GM23338 (cell line): ENCODE measurements at regions not wholly inside any gene's neighbourhood (a gene's known extent, or its start where the extent isn't known, plus 50 kb on each side); places are given as distances from the start of the nearest gene placed in this dataset.
A peak's percentile ranks its signal among the peaks of the same experiment; 100 is the strongest.

Experiments
- ATAC-seq: fragments of 200-7000 bp; cut with Tn5 transposase; 3 replicates; pipeline ENCODE4 v1.9.1; 2020
- DNase-seq: peaks from one replicate; pipeline ENCODE4 v3.0.0-alpha.2; 2015; ENCODE audit warnings: low spot score
- H2AFZ ChIP-seq: fragments of 200-600 bp; sonication (generic); 2 replicates; pipeline ENCODE4 v1.8.0; 2016; ENCODE audit warnings: antibody characterized with exemption, mild to moderate bottlenecking, moderate library complexity
- H3F3A ChIP-seq: fragments of 200-600 bp; sonication (generic); replicated peaks from 2 replicates; pipeline ENCODE4 v1.8.0; 2017; ENCODE audit warnings: antibody characterized with exemption, mixed run types, low read depth
- H3K27ac ChIP-seq: fragments of 200-600 bp; sonication (generic); 2 replicates; pipeline ENCODE4 v1.6.1; 2016; ENCODE audit warnings: low read depth
- H3K27me3 ChIP-seq: fragments of 200-600 bp; sonication (generic); 2 replicates; pipeline ENCODE4 v1.8.0; 2016; ENCODE audit warnings: mild to moderate bottlenecking, mixed run types, moderate library complexity; ENCODE audit not compliant: insufficient read depth
- H3K36me3 ChIP-seq: fragments of 200-600 bp; sonication (generic); 2 replicates; pipeline ENCODE4 v1.8.0; 2016; ENCODE audit warnings: mild to moderate bottlenecking; ENCODE audit not compliant: insufficient read depth
- H3K4me1 ChIP-seq: fragments of 200-600 bp; sonication (generic); 2 replicates; pipeline ENCODE4 v1.8.0; 2016; ENCODE audit warnings: mild to moderate bottlenecking, moderate library complexity; ENCODE audit not compliant: insufficient read depth
- H3K4me2 ChIP-seq: fragments of 200-600 bp; sonication (generic); 2 replicates; pipeline ENCODE4 v1.7.1; 2017; ENCODE audit warnings: mixed run types
- H3K4me3 ChIP-seq: fragments of 200-600 bp; sonication (generic); 2 replicates; pipeline ENCODE4 v1.6.1; 2016; ENCODE audit warnings: mixed run types
- H3K79me2 ChIP-seq: fragments of 200-600 bp; sonication (generic); replicated peaks from 2 replicates; pipeline ENCODE4 v1.8.0; 2017; ENCODE audit warnings: mild to moderate bottlenecking; ENCODE audit not compliant: insufficient read depth
- H3K9me2 ChIP-seq: fragments of 200-600 bp; sonication (generic); 2 replicates; pipeline ENCODE4 v1.8.0; 2017; ENCODE audit not compliant: insufficient read depth
- H4K20me1 ChIP-seq: fragments of 200-600 bp; sonication (generic); replicated peaks from 2 replicates; pipeline ENCODE4 v1.8.0; 2017; ENCODE audit warnings: mild to moderate bottlenecking; ENCODE audit not compliant: insufficient read depth
- H3K27ac Mint-ChIP-seq: 2 replicates; pipeline ENCODE4 v1.8.0; 2020; ENCODE audit warnings: inconsistent platforms, mild to moderate bottlenecking, moderate library complexity, mixed read lengths
- H3K27me3 Mint-ChIP-seq: 3 replicates; pipeline ENCODE4 v1.8.0; 2022; ENCODE audit warnings: low read depth, mild to moderate bottlenecking, moderate library complexity, mixed read lengths, inconsistent platforms; ENCODE audit not compliant: insufficient read depth, poor library complexity
- H3K36me3 Mint-ChIP-seq: 3 replicates; pipeline ENCODE4 v1.8.0; 2021; ENCODE audit warnings: low read depth, mild to moderate bottlenecking, inconsistent platforms, moderate library complexity, mixed read lengths
- H3K4me1 Mint-ChIP-seq: 3 replicates; pipeline ENCODE4 v1.8.0; 2020; ENCODE audit warnings: mild to moderate bottlenecking, inconsistent platforms, mixed read lengths
- H3K4me3 Mint-ChIP-seq: 3 replicates; pipeline ENCODE4 v1.8.0; 2021; ENCODE audit warnings: moderate library complexity, mild to moderate bottlenecking, inconsistent platforms, mixed read lengths
- H3K9me3 Mint-ChIP-seq: 3 replicates; pipeline ENCODE4 v1.8.0; 2020; ENCODE audit warnings: moderate library complexity, mild to moderate bottlenecking, inconsistent platforms, mixed read lengths
- CREB1 ChIP-seq: fragments of 250-450 bp; sonication (Bioruptor Pico); IDR thresholded peaks from 2 replicates; pipeline ENCODE4 v1.5.0; 2020; ENCODE audit warnings: low read depth, mild to moderate bottlenecking, moderate library complexity
- EZH2 ChIP-seq: fragments of 200-600 bp; sonication (generic); IDR thresholded peaks from one replicate; pipeline ENCODE4 v1.8.0; 2017; ENCODE audit warnings: antibody characterized with exemption, mild to moderate bottlenecking, low read depth; ENCODE audit not compliant: unreplicated experiment
- JUNB ChIP-seq: IDR thresholded peaks from one replicate; pipeline ENCODE4 v1.6.1; 2016; ENCODE audit warnings: antibody characterized with exemption; ENCODE audit not compliant: unreplicated experiment
- NANOG ChIP-seq: IDR thresholded peaks from 2 replicates; pipeline ENCODE4 v1.6.1; 2016; ENCODE audit warnings: antibody characterized with exemption, borderline replicate concordance
- REST ChIP-seq: IDR thresholded peaks from one replicate; pipeline ENCODE4 v1.6.1; 2018; ENCODE audit warnings: antibody characterized with exemption; ENCODE audit not compliant: unreplicated experiment
- STAT1 ChIP-seq: IDR thresholded peaks from one replicate; pipeline ENCODE4 v1.6.1; 2016; ENCODE audit warnings: antibody characterized with exemption; ENCODE audit not compliant: unreplicated experiment
- ZNF114 ChIP-seq: fragments of 250-450 bp; sonication (Bioruptor Pico); IDR thresholded peaks from 2 replicates; pipeline ENCODE4 v1.5.0; 2020; ENCODE audit warnings: mild to moderate bottlenecking, moderate library complexity
- ZNF331 ChIP-seq: fragments of 250-450 bp; sonication (Bioruptor Pico); IDR thresholded peaks from 2 replicates; pipeline ENCODE4 v1.5.0; 2020; ENCODE audit warnings: low read depth, mild to moderate bottlenecking, moderate library complexity
- TF ChIP-seq, protein P1 (sequence below): fragments of 250-450 bp; sonication (Bioruptor Pico); IDR thresholded peaks from 2 replicates; pipeline ENCODE4 v1.5.0; 2020; ENCODE audit warnings: mild to moderate bottlenecking, moderate library complexity

- H3K4me1 Mint-ChIP-seq = peaks cover 7% of the 10 kb centered on the region
- H3K27me3 ChIP-seq = no peaks in the 10 kb centered on the region
Measured at GRCh38 chr15:61582092-61582491, 353.0 kb upstream of the RORA start.

GRCh38 chr15:61575597-61575996, 346.5 kb upstream of the RORA start:
- no peaks in the 10 kb centered on the region for H3K36me3 Mint-ChIP-seq
- no peaks in the 10 kb centered on the region for H3K9me2 ChIP-seq
- H3K4me1 ChIP-seq = no peaks in the 10 kb centered on the region
- H3K9me3 Mint-ChIP-seq = no peaks in the 10 kb centered on the region; the same call in 1 of the 3 replicates
- no peak overlapping the region for H3K27ac Mint-ChIP-seq
- no peaks in the 10 kb centered on the region for H4K20me1 ChIP-seq
- H3K4me2 ChIP-seq = no peak overlapping the region
- ATAC-seq (no peak), DNase-seq (no peak)
- H3K4me3 Mint-ChIP-seq = no peak overlapping the region
- no peak overlapping the region for H3K4me3 ChIP-seq
- H3F3A ChIP-seq = no peaks in the 10 kb centered on the region
- H3K79me2 ChIP-seq = no peaks in the 10 kb centered on the region
- no peaks in the 10 kb centered on the region for H3K36me3 ChIP-seq
- H3K27me3 Mint-ChIP-seq = peaks cover 2% of the 10 kb centered on the region
- H3K4me1 Mint-ChIP-seq = no peaks in the 10 kb centered on the region
- no peak overlapping the region for H2AFZ ChIP-seq
- no peaks in the 10 kb centered on the region for H3K27me3 ChIP-seq
- H3K27ac ChIP-seq = no peak overlapping the region
- no peak for TF ChIP-seq ZNF114
- no peak for TF ChIP-seq CREB1 (CRISPR knock-in tag)
- TF ChIP-seq ZNF331 (CRISPR knock-in tag) = no peak
- TF ChIP-seq, protein P1, sequence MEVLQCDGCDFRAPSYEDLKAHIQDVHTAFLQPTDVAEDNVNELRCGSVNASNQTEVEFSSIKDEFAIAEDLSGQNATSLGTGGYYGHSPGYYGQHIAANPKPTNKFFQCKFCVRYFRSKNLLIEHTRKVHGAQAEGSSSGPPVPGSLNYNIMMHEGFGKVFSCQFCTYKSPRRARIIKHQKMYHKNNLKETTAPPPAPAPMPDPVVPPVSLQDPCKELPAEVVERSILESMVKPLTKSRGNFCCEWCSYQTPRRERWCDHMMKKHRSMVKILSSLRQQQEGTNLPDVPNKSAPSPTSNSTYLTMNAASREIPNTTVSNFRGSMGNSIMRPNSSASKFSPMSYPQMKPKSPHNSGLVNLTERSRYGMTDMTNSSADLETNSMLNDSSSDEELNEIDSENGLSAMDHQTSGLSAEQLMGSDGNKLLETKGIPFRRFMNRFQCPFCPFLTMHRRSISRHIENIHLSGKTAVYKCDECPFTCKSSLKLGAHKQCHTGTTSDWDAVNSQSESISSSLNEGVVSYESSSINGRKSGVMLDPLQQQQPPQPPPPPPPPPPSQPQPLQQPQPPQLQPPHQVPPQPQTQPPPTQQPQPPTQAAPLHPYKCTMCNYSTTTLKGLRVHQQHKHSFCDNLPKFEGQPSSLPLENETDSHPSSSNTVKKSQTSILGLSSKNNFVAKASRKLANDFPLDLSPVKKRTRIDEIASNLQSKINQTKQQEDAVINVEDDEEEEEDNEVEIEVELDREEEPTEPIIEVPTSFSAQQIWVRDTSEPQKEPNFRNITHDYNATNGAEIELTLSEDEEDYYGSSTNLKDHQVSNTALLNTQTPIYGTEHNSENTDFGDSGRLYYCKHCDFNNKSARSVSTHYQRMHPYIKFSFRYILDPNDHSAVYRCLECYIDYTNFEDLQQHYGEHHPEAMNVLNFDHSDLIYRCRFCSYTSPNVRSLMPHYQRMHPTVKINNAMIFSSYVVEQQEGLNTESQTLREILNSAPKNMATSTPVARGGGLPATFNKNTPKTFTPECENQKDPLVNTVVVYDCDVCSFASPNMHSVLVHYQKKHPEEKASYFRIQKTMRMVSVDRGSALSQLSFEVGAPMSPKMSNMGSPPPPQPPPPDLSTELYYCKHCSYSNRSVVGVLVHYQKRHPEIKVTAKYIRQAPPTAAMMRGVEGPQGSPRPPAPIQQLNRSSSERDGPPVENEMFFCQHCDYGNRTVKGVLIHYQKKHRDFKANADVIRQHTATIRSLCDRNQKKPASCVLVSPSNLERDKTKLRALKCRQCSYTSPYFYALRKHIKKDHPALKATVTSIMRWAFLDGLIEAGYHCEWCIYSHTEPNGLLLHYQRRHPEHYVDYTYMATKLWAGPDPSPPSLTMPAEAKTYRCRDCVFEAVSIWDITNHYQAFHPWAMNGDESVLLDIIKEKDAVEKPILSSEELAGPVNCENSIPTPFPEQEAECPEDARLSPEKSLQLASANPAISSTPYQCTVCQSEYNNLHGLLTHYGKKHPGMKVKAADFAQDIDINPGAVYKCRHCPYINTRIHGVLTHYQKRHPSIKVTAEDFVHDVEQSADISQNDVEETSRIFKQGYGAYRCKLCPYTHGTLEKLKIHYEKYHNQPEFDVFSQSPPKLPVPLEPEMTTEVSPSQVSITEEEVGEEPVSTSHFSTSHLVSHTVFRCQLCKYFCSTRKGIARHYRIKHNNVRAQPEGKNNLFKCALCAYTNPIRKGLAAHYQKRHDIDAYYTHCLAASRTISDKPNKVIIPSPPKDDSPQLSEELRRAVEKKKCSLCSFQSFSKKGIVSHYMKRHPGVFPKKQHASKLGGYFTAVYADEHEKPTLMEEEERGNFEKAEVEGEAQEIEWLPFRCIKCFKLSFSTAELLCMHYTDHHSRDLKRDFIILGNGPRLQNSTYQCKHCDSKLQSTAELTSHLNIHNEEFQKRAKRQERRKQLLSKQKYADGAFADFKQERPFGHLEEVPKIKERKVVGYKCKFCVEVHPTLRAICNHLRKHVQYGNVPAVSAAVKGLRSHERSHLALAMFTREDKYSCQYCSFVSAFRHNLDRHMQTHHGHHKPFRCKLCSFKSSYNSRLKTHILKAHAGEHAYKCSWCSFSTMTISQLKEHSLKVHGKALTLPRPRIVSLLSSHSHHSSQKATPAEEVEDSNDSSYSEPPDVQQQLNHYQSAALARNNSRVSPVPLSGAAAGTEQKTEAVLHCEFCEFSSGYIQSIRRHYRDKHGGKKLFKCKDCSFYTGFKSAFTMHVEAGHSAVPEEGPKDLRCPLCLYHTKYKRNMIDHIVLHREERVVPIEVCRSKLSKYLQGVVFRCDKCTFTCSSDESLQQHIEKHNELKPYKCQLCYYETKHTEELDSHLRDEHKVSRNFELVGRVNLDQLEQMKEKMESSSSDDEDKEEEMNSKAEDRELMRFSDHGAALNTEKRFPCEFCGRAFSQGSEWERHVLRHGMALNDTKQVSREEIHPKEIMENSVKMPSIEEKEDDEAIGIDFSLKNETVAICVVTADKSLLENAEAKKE = no peak
- TF ChIP-seq EZH2 = no peak
- TF ChIP-seq NANOG = no peak
- TF ChIP-seq STAT1 = no peak

More at GRCh38 chr15:61582092-61582491, 353.0 kb upstream of the RORA start:
- no peak overlapping the region for H3K27ac ChIP-seq
- ATAC-seq = no peak
- no peaks in the 10 kb centered on the region for H3K9me2 ChIP-seq
- no peaks in the 10 kb centered on the region for H4K20me1 ChIP-seq
- H3F3A ChIP-seq = no peaks in the 10 kb centered on the region
- H3K36me3 Mint-ChIP-seq = no peaks in the 10 kb centered on the region
- H3K4me3 ChIP-seq = no peak overlapping the region
- H2AFZ ChIP-seq = no peak overlapping the region
- no peak overlapping the region for H3K4me2 ChIP-seq
- no peaks in the 10 kb centered on the region for H3K36me3 ChIP-seq
- peak overlapping the region; percentile 49; the same call in 1 of the 2 replicates for H3K27ac Mint-ChIP-seq
- peaks cover 5% of the 10 kb centered on the region; the same call in 1 of the 2 replicates for H3K4me1 ChIP-seq
- peaks cover 3% of the 10 kb centered on the region for H3K27me3 Mint-ChIP-seq
- no peak for TF ChIP-seq REST
- TF ChIP-seq STAT1 = no peak
- TF ChIP-seq JUNB = no peak
- no peak overlapping the region for H3K4me3 Mint-ChIP-seq
- peaks cover 10% of the 10 kb centered on the region; the same call in 2 of the 3 replicates for H3K9me3 Mint-ChIP-seq
- no peaks in the 10 kb centered on the region for H3K79me2 ChIP-seq
- DNase-seq = no peak
